Islet precursor cell (in vitro differentiated cells): ENCODE measurements at regions not wholly inside any gene's neighbourhood (a gene's known extent, or its start where the extent isn't known, plus 50 kb on each side); places are given as distances from the start of the nearest gene placed in this dataset.
A peak's percentile ranks its signal among the peaks of the same experiment; 100 is the strongest.
"Not testable (repeated sequence)": the region's sequence is repeated elsewhere in the genome, so short reads cannot be mapped to it uniquely, and the experiment has no call there.

Experiments
- DNase-seq: peaks from one replicate; pipeline ENCODE4 v3.0.0-alpha.2; 2018

GRCh38 chr2:109721135-109721534 lies 73.0 kb upstream of the RGPD5 start:
- peak; percentile 59 for DNase-seq

- no peak for DNase-seq
Measured at GRCh38 chr2:109721626-109722025, 72.5 kb upstream of the RGPD5 start.

GRCh38 chr2:109722026-109722425 lies 72.1 kb upstream of the RGPD5 start:
- no peak for DNase-seq

- DNase-seq, result not testable (repeated sequence)
Measured at GRCh38 chr2:109722640-109723039, 71.5 kb upstream of the RGPD5 start.

GRCh38 chr2:109723153-109723552 lies 71.0 kb upstream of the RGPD5 start:
- DNase-seq, result not testable (repeated sequence)

- DNase-seq, result no peak
Measured at GRCh38 chr2:109724533-109725460, 69.3 kb upstream of the RGPD5 start.

- DNase-seq, result no peak
Measured at GRCh38 chr2:109726379-109727270, 67.5 kb upstream of the RGPD5 start.

GRCh38 chr2:109727929-109728447 lies 66.1 kb upstream of the RGPD5 start:
- DNase-seq, result no peak

- DNase-seq, result not testable (repeated sequence)
Measured at GRCh38 chr2:109733746-109734145, 60.4 kb upstream of the RGPD5 start.

- DNase-seq, result peak; percentile 83
Measured at GRCh38 chr2:109736177-109736827, 57.8 kb upstream of the RGPD5 start.
